Upper lobe of right lung (tissue), 1 donor: ENCODE measurements at regions not wholly inside any gene's neighbourhood (a gene's known extent, or its start where the extent isn't known, plus 50 kb on each side); places are given as distances from the start of the nearest gene placed in this dataset.

Experiments
- ATAC-seq: fragments of 200-7000 bp; cut with Tn5 transposase; one replicate; pipeline ENCODE4 v1.9.1; 2020; ENCODE audit warnings: mild to moderate bottlenecking, moderate library complexity
- DNase-seq: peaks from one replicate; pipeline ENCODE4 v3.0.0-alpha.2; 2020
- H3K27ac ChIP-seq: fragments of 200-600 bp; one replicate; pipeline ENCODE4 v1.8.0; 2022
- H3K27me3 ChIP-seq: fragments of 200-600 bp; one replicate; pipeline ENCODE4 v1.8.0; 2022; ENCODE audit warnings: mild to moderate bottlenecking
- H3K36me3 ChIP-seq: fragments of 200-600 bp; one replicate; pipeline ENCODE4 v1.8.0; 2022
- H3K4me1 ChIP-seq: fragments of 200-600 bp; one replicate; pipeline ENCODE4 v1.8.0; 2022
- H3K4me3 ChIP-seq: fragments of 200-600 bp; one replicate; pipeline ENCODE4 v1.8.0; 2022; ENCODE audit warnings: mild to moderate bottlenecking
- H3K9me3 ChIP-seq: fragments of 200-600 bp; one replicate; pipeline ENCODE4 v1.8.0; 2022
- intact Hi-C: fragments of 100-400 bp; cut with DNase I; formaldehyde crosslinking; loops from one replicate; pipeline ENCODE4 v1.11.0; 2022
- TF ChIP-seq, protein P1 (sequence below): fragments of 200-600 bp; IDR thresholded peaks from one replicate; pipeline ENCODE4 v1.8.0; 2022; ENCODE audit warnings: antibody characterized with exemption
- donor health status: DM: no; HTN: yes; CAD: no; lungs with severe emphysema.

DNA sequence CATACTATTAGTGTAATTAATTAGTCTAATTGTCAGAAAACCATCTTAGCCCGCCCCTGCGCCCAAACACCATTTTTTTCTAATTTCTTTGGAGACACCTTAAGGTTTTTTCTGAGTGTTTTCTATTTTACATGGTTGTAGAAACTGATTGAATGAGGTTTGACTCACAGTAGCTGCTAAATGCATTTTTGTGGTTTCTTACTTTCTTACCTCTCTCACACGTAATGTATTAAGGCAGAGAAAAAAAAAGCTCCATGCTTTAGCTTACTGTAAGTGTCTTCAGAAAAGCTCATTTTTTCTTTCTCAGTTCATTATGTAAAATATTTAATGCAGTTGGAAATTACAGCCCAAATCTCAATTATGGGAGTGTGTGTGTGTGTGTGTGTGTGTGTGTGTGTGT lies 548.5 kb upstream of the LRRTM4 start:
- no peaks in the 10 kb centered on the region for H3K4me1 ChIP-seq
- H3K27ac ChIP-seq, result no peak overlapping the region
- no peak overlapping the region for H3K4me3 ChIP-seq
- DNase-seq (no peak), ATAC-seq (no peak)
- no peaks in the 10 kb centered on the region for H3K36me3 ChIP-seq
- intact Hi-C loops, result no loop called here
- TF ChIP-seq, protein P1, sequence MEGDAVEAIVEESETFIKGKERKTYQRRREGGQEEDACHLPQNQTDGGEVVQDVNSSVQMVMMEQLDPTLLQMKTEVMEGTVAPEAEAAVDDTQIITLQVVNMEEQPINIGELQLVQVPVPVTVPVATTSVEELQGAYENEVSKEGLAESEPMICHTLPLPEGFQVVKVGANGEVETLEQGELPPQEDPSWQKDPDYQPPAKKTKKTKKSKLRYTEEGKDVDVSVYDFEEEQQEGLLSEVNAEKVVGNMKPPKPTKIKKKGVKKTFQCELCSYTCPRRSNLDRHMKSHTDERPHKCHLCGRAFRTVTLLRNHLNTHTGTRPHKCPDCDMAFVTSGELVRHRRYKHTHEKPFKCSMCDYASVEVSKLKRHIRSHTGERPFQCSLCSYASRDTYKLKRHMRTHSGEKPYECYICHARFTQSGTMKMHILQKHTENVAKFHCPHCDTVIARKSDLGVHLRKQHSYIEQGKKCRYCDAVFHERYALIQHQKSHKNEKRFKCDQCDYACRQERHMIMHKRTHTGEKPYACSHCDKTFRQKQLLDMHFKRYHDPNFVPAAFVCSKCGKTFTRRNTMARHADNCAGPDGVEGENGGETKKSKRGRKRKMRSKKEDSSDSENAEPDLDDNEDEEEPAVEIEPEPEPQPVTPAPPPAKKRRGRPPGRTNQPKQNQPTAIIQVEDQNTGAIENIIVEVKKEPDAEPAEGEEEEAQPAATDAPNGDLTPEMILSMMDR, result no peak
- no peaks in the 10 kb centered on the region for H3K27me3 ChIP-seq
- no peaks in the 10 kb centered on the region for H3K9me3 ChIP-seq

DNA sequence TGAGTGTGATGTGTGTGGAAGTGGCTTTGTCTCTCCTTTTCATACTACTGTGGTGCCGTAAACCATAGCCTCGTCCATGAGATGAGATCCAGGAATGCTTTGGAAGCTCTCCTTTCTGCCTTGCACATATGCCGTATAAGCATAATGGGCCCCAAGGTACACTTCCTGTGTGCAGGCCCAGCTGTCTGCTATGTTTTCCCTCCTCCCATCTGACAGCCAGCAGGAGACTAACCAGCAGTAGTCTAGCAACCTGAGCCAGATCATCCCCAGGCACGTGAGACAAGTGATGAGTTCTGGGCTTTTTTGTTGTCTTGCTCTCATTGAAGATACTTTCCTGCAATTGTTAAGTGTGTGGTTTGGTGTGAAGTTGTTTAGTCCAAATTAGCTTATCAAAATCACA lies 555.5 kb upstream of the LRRTM4 start:
- Histone ChIP-seq H3K27me3 (no peaks in the 10 kb centered on the region), H3K27ac (no peak overlapping the region), H3K4me1 (no peaks in the 10 kb centered on the region), H3K9me3 (no peaks in the 10 kb centered on the region), H3K4me3 (no peak overlapping the region), H3K36me3 (no peaks in the 10 kb centered on the region)
- DNase-seq (no peak), ATAC-seq (no peak)
- TF ChIP-seq, protein P1, result no peak
- intact Hi-C loops, result no loop called here

DNA sequence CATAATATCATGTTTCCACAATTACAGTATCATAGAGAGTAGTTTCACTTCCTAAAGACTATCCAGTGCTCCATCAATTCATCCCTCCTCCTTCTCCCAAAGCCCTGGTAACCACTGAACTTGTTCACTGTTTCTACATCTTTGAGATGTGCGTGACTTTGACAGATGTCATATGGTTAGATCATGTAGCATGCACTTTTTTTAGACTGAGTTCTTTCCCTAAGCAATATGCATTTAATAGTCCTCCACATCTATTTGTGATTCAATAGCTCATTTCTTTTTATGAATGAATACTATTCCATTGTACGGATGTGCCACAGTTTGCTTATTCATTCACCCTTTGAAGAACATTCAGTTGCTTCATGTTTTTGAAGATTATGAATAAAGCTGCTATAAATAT lies 560.4 kb upstream of the LRRTM4 start:
- TF ChIP-seq, protein P1, result no peak
- Histone ChIP-seq H3K9me3 (no peaks in the 10 kb centered on the region), H3K4me1 (no peaks in the 10 kb centered on the region), H3K4me3 (no peak overlapping the region), H3K27ac (no peak overlapping the region), H3K27me3 (no peaks in the 10 kb centered on the region), H3K36me3 (no peaks in the 10 kb centered on the region)
- ATAC-seq, result no peak
- DNase-seq, result no peak
- intact Hi-C loops, result no loop called here

DNA sequence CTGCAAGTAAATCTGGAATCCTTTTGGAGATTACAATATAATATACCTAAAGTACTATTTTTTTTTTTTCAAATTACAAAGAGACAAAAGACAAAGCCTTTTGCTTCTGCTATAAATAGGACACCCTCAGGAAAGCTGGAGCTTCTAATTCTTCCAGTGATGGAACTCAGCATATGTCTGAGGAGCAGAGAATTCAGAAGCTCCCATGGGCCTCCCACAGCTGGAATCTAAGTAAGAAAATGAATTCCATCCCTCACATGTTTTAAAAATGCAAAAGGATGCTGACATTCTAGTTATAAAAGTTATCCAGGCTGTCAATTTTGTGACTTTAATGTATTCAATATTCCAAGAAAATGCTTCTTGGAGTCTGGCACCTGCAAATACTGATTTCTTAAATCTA lies 571.3 kb upstream of the LRRTM4 start:
- Histone ChIP-seq H3K36me3 (no peaks in the 10 kb centered on the region), H3K4me3 (no peak overlapping the region), H3K9me3 (no peaks in the 10 kb centered on the region), H3K27me3 (no peaks in the 10 kb centered on the region), H3K4me1 (no peaks in the 10 kb centered on the region), H3K27ac (no peak overlapping the region)
- TF ChIP-seq, protein P1, result no peak
- intact Hi-C loops, result no loop called here
- no peak for ATAC-seq
- no peak for DNase-seq

DNA sequence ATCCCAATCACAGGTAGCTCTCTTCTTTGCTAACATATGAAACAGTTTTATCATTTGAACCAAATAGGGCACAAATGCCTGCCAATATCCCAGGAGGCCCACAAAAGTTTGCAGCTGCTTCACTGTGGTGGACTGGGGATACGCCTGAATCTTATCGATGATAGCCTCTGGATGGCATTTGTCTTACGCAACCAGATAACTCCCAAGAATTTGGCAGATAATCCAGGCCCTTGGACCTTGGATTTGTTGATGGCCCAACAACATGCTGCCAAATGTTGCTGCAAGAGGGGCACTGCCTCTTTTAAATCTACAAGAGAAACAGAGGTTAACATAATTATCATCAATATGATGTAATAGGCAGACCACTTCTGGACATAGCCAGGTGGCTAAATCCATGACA lies 587.1 kb upstream of the LRRTM4 start:
- intact Hi-C loops, result no loop called here
- DNase-seq, result no peak
- Histone ChIP-seq H3K4me3 (no peak overlapping the region), H3K36me3 (no peaks in the 10 kb centered on the region), H3K27ac (no peak overlapping the region), H3K4me1 (no peaks in the 10 kb centered on the region), H3K9me3 (no peaks in the 10 kb centered on the region), H3K27me3 (no peaks in the 10 kb centered on the region)
- no peak for ATAC-seq
- TF ChIP-seq, protein P1, result no peak

DNA sequence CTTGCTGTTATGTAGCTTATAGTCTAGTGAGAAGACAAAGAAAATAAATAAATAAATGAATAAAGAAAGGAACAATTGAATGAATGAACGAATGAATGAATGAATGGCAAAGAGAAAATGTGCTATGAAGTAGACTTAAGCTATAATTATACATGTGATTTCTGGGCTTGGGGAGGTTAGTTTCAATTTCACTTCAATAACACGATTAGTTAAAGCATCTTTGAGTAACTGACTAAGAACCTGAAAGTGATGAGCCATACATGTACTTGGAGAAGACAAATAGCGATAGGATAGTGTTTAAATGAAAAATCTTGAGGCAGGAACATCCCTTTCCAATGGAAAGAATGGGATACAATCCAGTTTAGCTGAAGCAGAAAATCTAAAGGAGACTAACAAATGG lies 593.1 kb upstream of the LRRTM4 start:
- Histone ChIP-seq H3K27me3 (no peaks in the 10 kb centered on the region), H3K27ac (no peak overlapping the region), H3K9me3 (no peaks in the 10 kb centered on the region), H3K36me3 (no peaks in the 10 kb centered on the region), H3K4me3 (no peak overlapping the region), H3K4me1 (no peaks in the 10 kb centered on the region)
- ATAC-seq (no peak), DNase-seq (no peak)
- intact Hi-C loops, result no loop called here
- TF ChIP-seq, protein P1, result no peak
